Stimulated activated effector memory CD8-positive, alpha-beta T cell treated with anti-CD3 and anti-CD28 coated beads, Interleukin-12 subunit alpha, Interleukin-12 subunit beta, amount 100 ng/mL, for 72 hours (primary cell): ENCODE measurements at regions not wholly inside any gene's neighbourhood (a gene's known extent, or its start where the extent isn't known, plus 50 kb on each side); places are given as distances from the start of the nearest gene placed in this dataset.

Source experiments
- ATAC-seq: fragments of 150-1000 bp; cut with Tn5 transposase; 2 replicates; pipeline ENCODE4 v1.10.0; 2021
- DNase-seq, 2 donors: peaks; one replicate each; pipeline ENCODE4 v3.0.0; 2021 to 2022; ENCODE audit warnings: low spot score in 2 of 2
- H3K27ac Mint-ChIP-seq: one replicate; pipeline ENCODE4 v1.8.0; 2022; ENCODE audit warnings: mild to moderate bottlenecking, mixed read lengths
- H3K36me3 Mint-ChIP-seq: one replicate; pipeline ENCODE4 v1.8.0; 2022; ENCODE audit warnings: mild to moderate bottlenecking, mixed read lengths
- H3K4me1 Mint-ChIP-seq: one replicate; pipeline ENCODE4 v1.8.0; 2022; ENCODE audit warnings: mixed read lengths
- H3K4me3 Mint-ChIP-seq: one replicate; pipeline ENCODE4 v1.8.0; 2022; ENCODE audit warnings: mild to moderate bottlenecking, mixed read lengths
- H3K9me3 Mint-ChIP-seq: one replicate; pipeline ENCODE4 v1.8.0; 2022; ENCODE audit warnings: mixed read lengths

- H3K4me3 Mint-ChIP-seq = no peak overlapping the region
- H3K27ac Mint-ChIP-seq = no peak overlapping the region
- no peak for DNase-seq
- H3K4me1 Mint-ChIP-seq = no peaks in the 10 kb centered on the region
- ATAC-seq = no peak
- no peaks in the 10 kb centered on the region for H3K36me3 Mint-ChIP-seq
- peaks cover 4% of the 10 kb centered on the region for H3K9me3 Mint-ChIP-seq
Observed at GRCh38 chr11:27913650-27914049, 194.3 kb downstream of the KIF18A start.

GRCh38 chr11:27912916-27913315 lies 195.0 kb downstream of the KIF18A start:
- Mint-ChIP-seq H3K4me3 (no peak overlapping the region), H3K9me3 (peaks cover 5% of the 10 kb centered on the region), H3K36me3 (no peaks in the 10 kb centered on the region), H3K4me1 (no peaks in the 10 kb centered on the region), H3K27ac (no peak overlapping the region)
- no peak for ATAC-seq
- no peak for DNase-seq

- Mint-ChIP-seq H3K9me3 (peaks cover 12% of the 10 kb centered on the region), H3K27ac (no peak overlapping the region), H3K4me3 (no peak overlapping the region), H3K36me3 (no peaks in the 10 kb centered on the region), H3K4me1 (no peaks in the 10 kb centered on the region)
- DNase-seq (no peak), ATAC-seq (no peak)
Observed at GRCh38 chr11:27910186-27910931, 197.6 kb downstream of the KIF18A start.

- no peak overlapping the region for H3K27ac Mint-ChIP-seq
- DNase-seq (no peak), ATAC-seq (no peak)
- H3K4me1 Mint-ChIP-seq = no peaks in the 10 kb centered on the region
- H3K36me3 Mint-ChIP-seq = no peaks in the 10 kb centered on the region
- H3K4me3 Mint-ChIP-seq = no peak overlapping the region
- peaks cover 12% of the 10 kb centered on the region for H3K9me3 Mint-ChIP-seq
Observed at GRCh38 chr11:27909386-27909785, 198.6 kb downstream of the KIF18A start.

- H3K4me3 Mint-ChIP-seq = no peak overlapping the region
- H3K9me3 Mint-ChIP-seq = peaks cover 12% of the 10 kb centered on the region
- H3K36me3 Mint-ChIP-seq = no peaks in the 10 kb centered on the region
- ATAC-seq (no peak), DNase-seq (no peak)
- no peaks in the 10 kb centered on the region for H3K4me1 Mint-ChIP-seq
- H3K27ac Mint-ChIP-seq = no peak overlapping the region
Observed at GRCh38 chr11:27908621-27909020, 199.3 kb downstream of the KIF18A start.

GRCh38 chr11:27907530-27907929 lies 200.4 kb downstream of the KIF18A start:
- DNase-seq (no peak), ATAC-seq (no peak)
- Mint-ChIP-seq H3K4me1 (no peaks in the 10 kb centered on the region), H3K27ac (no peak overlapping the region), H3K36me3 (no peaks in the 10 kb centered on the region), H3K9me3 (peaks cover 12% of the 10 kb centered on the region), H3K4me3 (no peak overlapping the region)

- no peak overlapping the region for H3K27ac Mint-ChIP-seq
- ATAC-seq (no peak), DNase-seq (no peak)
- peaks cover 12% of the 10 kb centered on the region for H3K9me3 Mint-ChIP-seq
- no peak overlapping the region for H3K4me3 Mint-ChIP-seq
- no peaks in the 10 kb centered on the region for H3K36me3 Mint-ChIP-seq
- no peaks in the 10 kb centered on the region for H3K4me1 Mint-ChIP-seq
Observed at GRCh38 chr11:27907091-27907490, 200.9 kb downstream of the KIF18A start.

GRCh38 chr11:27904358-27905055 lies 203.4 kb downstream of the KIF18A start:
- no peak overlapping the region for H3K27ac Mint-ChIP-seq
- peaks cover 9% of the 10 kb centered on the region for H3K9me3 Mint-ChIP-seq
- DNase-seq (no peak), ATAC-seq (no peak)
- no peak overlapping the region for H3K4me3 Mint-ChIP-seq
- no peaks in the 10 kb centered on the region for H3K4me1 Mint-ChIP-seq
- H3K36me3 Mint-ChIP-seq = no peaks in the 10 kb centered on the region

- Mint-ChIP-seq H3K4me3 (no peak overlapping the region), H3K4me1 (no peaks in the 10 kb centered on the region), H3K27ac (no peak overlapping the region), H3K9me3 (peaks cover 14% of the 10 kb centered on the region), H3K36me3 (no peaks in the 10 kb centered on the region)
- DNase-seq (no peak), ATAC-seq (no peak)
Observed at GRCh38 chr11:27902981-27903624, 202.8 kb upstream of the BDNF start.

GRCh38 chr11:27898166-27898565 lies 197.9 kb upstream of the BDNF start:
- no peak for DNase-seq
- ATAC-seq = no peak
- Mint-ChIP-seq H3K36me3 (no peaks in the 10 kb centered on the region), H3K27ac (no peak overlapping the region), H3K4me1 (no peaks in the 10 kb centered on the region), H3K9me3 (peaks cover 8% of the 10 kb centered on the region), H3K4me3 (no peak overlapping the region)

GRCh38 chr11:27896096-27896495 lies 195.8 kb upstream of the BDNF start:
- H3K27ac Mint-ChIP-seq = no peak overlapping the region
- peaks cover 8% of the 10 kb centered on the region for H3K9me3 Mint-ChIP-seq
- H3K36me3 Mint-ChIP-seq = no peaks in the 10 kb centered on the region
- ATAC-seq (no peak), DNase-seq (no peak)
- no peak overlapping the region for H3K4me3 Mint-ChIP-seq
- no peaks in the 10 kb centered on the region for H3K4me1 Mint-ChIP-seq

- no peaks in the 10 kb centered on the region for H3K36me3 Mint-ChIP-seq
- DNase-seq (no peak), ATAC-seq (no peak)
- H3K9me3 Mint-ChIP-seq = peaks cover 12% of the 10 kb centered on the region
- H3K27ac Mint-ChIP-seq = no peak overlapping the region
- no peaks in the 10 kb centered on the region for H3K4me1 Mint-ChIP-seq
- no peak overlapping the region for H3K4me3 Mint-ChIP-seq
Observed at GRCh38 chr11:27894552-27894951, 194.3 kb upstream of the BDNF start.

- Mint-ChIP-seq H3K9me3 (peaks cover 14% of the 10 kb centered on the region), H3K27ac (no peak overlapping the region), H3K4me3 (no peak overlapping the region), H3K36me3 (no peaks in the 10 kb centered on the region), H3K4me1 (no peaks in the 10 kb centered on the region)
- DNase-seq = no peak
- ATAC-seq = no peak
Observed at GRCh38 chr11:27886857-27887256, 186.6 kb upstream of the BDNF start.

- H3K9me3 Mint-ChIP-seq = peaks cover 6% of the 10 kb centered on the region
- H3K27ac Mint-ChIP-seq = no peak overlapping the region
- H3K4me1 Mint-ChIP-seq = no peaks in the 10 kb centered on the region
- DNase-seq (no peak), ATAC-seq (no peak)
- H3K36me3 Mint-ChIP-seq = no peaks in the 10 kb centered on the region
- no peak overlapping the region for H3K4me3 Mint-ChIP-seq
Observed at GRCh38 chr11:27882066-27882697, 181.9 kb upstream of the BDNF start.

GRCh38 chr11:27875831-27876775 lies 175.8 kb upstream of the BDNF start:
- H3K36me3 Mint-ChIP-seq = no peaks in the 10 kb centered on the region
- DNase-seq (no peak), ATAC-seq (no peak)
- H3K27ac Mint-ChIP-seq = no peak overlapping the region
- H3K4me3 Mint-ChIP-seq = no peak overlapping the region
- no peaks in the 10 kb centered on the region for H3K9me3 Mint-ChIP-seq
- H3K4me1 Mint-ChIP-seq = no peaks in the 10 kb centered on the region
